GM19025 (cell line): ENCODE measurements at regions not wholly inside any gene's neighbourhood (a gene's known extent, or its start where the extent isn't known, plus 50 kb on each side); places are given as distances from the start of the nearest gene placed in this dataset.

Source experiments
- ATAC-seq: cut with Tn5 transposase; IDR thresholded peaks from one replicate; pipeline ENCODE4 v1.9.1; 2021; ENCODE audit warnings: mild to moderate bottlenecking, low read depth, moderate library complexity; ENCODE audit not compliant: unreplicated experiment

- no peak for ATAC-seq
Observed at GRCh38 chr1:208868554-208868953, 624.4 kb upstream of the PLXNA2 start.

GRCh38 chr1:208874915-208875314 is 630.7 kb upstream of the PLXNA2 start:
- no peak for ATAC-seq

GRCh38 chr1:208879022-208879421 is 634.8 kb upstream of the PLXNA2 start:
- ATAC-seq = no peak

- ATAC-seq = no peak
Observed at GRCh38 chr1:208880433-208881100, 636.4 kb upstream of the PLXNA2 start.

- ATAC-seq = no peak
Observed at GRCh38 chr1:208885060-208885459, 640.9 kb upstream of the PLXNA2 start.

GRCh38 chr1:208885650-208886049 is 641.5 kb upstream of the PLXNA2 start:
- no peak for ATAC-seq

GRCh38 chr1:208888376-208888775 is 644.2 kb upstream of the PLXNA2 start:
- ATAC-seq = no peak

GRCh38 chr1:208892147-208892546 is 648.0 kb upstream of the PLXNA2 start:
- no peak for ATAC-seq

- no peak for ATAC-seq
Observed at GRCh38 chr1:208893251-208893650, 649.1 kb upstream of the PLXNA2 start.

- ATAC-seq = no peak
Observed at GRCh38 chr1:208895181-208895580, 651.0 kb upstream of the PLXNA2 start.

GRCh38 chr1:208895820-208896219 is 651.6 kb upstream of the PLXNA2 start:
- ATAC-seq = no peak

GRCh38 chr1:208896768-208897167 is 652.6 kb upstream of the PLXNA2 start:
- ATAC-seq = no peak

GRCh38 chr1:208899438-208899837 is 655.3 kb upstream of the PLXNA2 start:
- no peak for ATAC-seq

GRCh38 chr1:208903251-208903905 is 659.2 kb upstream of the PLXNA2 start:
- no peak for ATAC-seq

- ATAC-seq = no peak
Observed at GRCh38 chr1:208907790-208908189, 663.6 kb upstream of the PLXNA2 start.

- no peak for ATAC-seq
Observed at GRCh38 chr1:208909011-208909984, 665.1 kb upstream of the PLXNA2 start.

- no peak for ATAC-seq
Observed at GRCh38 chr1:208910161-208910560, 666.0 kb upstream of the PLXNA2 start.

- no peak for ATAC-seq
Observed at GRCh38 chr1:208917281-208917680, 666.2 kb upstream of the CAMK1G start.

- ATAC-seq = no peak
Observed at GRCh38 chr1:208917723-208918122, 665.8 kb upstream of the CAMK1G start.

- no peak for ATAC-seq
Observed at GRCh38 chr1:208918160-208918559, 665.4 kb upstream of the CAMK1G start.

GRCh38 chr1:208919371-208919770 is 664.1 kb upstream of the CAMK1G start:
- no peak for ATAC-seq
